Peyer's patch (tissue), 4 donors: ENCODE measurements at regions not wholly inside any gene's neighbourhood (a gene's known extent, or its start where the extent isn't known, plus 50 kb on each side); places are given as distances from the start of the nearest gene placed in this dataset.

Source experiments
- DNase-seq, 3 donors: peaks; one replicate each; pipeline ENCODE4 v3.0.0-alpha.2; 2017 to 2019
- H3K27ac ChIP-seq, 4 donors: fragments of 200-600 bp; sonication (generic); one replicate each; pipeline ENCODE4 v1.5.1; 2016 to 2019
- H3K27me3 ChIP-seq, 2 donors: fragments of 200-600 bp; sonication (generic); one replicate each; pipeline ENCODE4 v1.5.1; 2019
- H3K36me3 ChIP-seq, 3 donors: fragments of 200-600 bp; sonication (generic); one replicate each; pipeline ENCODE4 v1.5.1; 2016 to 2019
- H3K4me1 ChIP-seq, 4 donors: fragments of 200-600 bp; sonication (generic); one replicate each; pipeline ENCODE4 v1.5.1; 2016 to 2019
- H3K4me3 ChIP-seq, 4 donors: fragments of 200-600 bp; sonication (generic); 1 replicate in 3 of 4; 2 replicates in 1 of 4; pipeline ENCODE4 v1.5.1; 2016 to 2019; ENCODE audit warnings: mild to moderate bottlenecking in 1 of 4
- H3K9me3 ChIP-seq, 4 donors: fragments of 200-600 bp; sonication (generic); one replicate each; pipeline ENCODE4 v1.5.1; 2016 to 2019; ENCODE audit warnings: mild to moderate bottlenecking in 1 of 4
- CTCF ChIP-seq, 6 experiments: fragments of 450-650 bp in 4 of 6; fragments of 200-600 bp in 2 of 6; sonication (generic) in 1 of 6; IDR thresholded peaks; one replicate each; pipeline ENCODE4 v1.5.1; 2017 to 2019; ENCODE audit warnings: antibody characterized with exemption in 6 of 6, mild to moderate bottlenecking in 3 of 6, moderate library complexity in 1 of 6
- POLR2A ChIP-seq, 2 donors: fragments of 450-650 bp; IDR thresholded peaks; one replicate each; pipeline ENCODE4 v1.5.1; 2017; ENCODE audit warnings: antibody characterized with exemption in 2 of 2, mild to moderate bottlenecking in 2 of 2, moderate library complexity in 2 of 2

GRCh38 chrX:107508925-107509324 lies 59.5 kb downstream of the FRMPD3 start:
- Histone ChIP-seq H3K27me3 (no peaks in the 10 kb centered on the region), H3K4me1 (no peaks in the 10 kb centered on the region), H3K27ac (no peak overlapping the region), H3K9me3 (no peaks in the 10 kb centered on the region), H3K4me3 (no peak overlapping the region), H3K36me3 (no peaks in the 10 kb centered on the region)
- DNase-seq = no peak
- TF ChIP-seq CTCF (IDR thresholded peaks at IDR 0.05) (no peak), POLR2A (IDR thresholded peaks at IDR 0.05) (no peak)

- H3K9me3 ChIP-seq = no peaks in the 10 kb centered on the region
- no peak overlapping the region for H3K27ac ChIP-seq
- no peaks in the 10 kb centered on the region for H3K36me3 ChIP-seq
- DNase-seq = no peak
- H3K4me1 ChIP-seq = no peaks in the 10 kb centered on the region
- H3K27me3 ChIP-seq = no peaks in the 10 kb centered on the region
- TF ChIP-seq CTCF (IDR thresholded peaks at IDR 0.05) (no peak), POLR2A (IDR thresholded peaks at IDR 0.05) (no peak)
- H3K4me3 ChIP-seq = no peak overlapping the region
These were observed 65.5 kb downstream of the FRMPD3 start for GRCh38 chrX:107514944-107515343.

GRCh38 chrX:107521877-107522586 lies 72.6 kb downstream of the FRMPD3 start:
- no peak for DNase-seq
- H3K27ac ChIP-seq = no peak overlapping the region
- TF ChIP-seq POLR2A (IDR thresholded peaks at IDR 0.05) (no peak), CTCF (IDR thresholded peaks at IDR 0.05) (no peak)
- no peaks in the 10 kb centered on the region for H3K9me3 ChIP-seq
- H3K4me3 ChIP-seq = no peak overlapping the region
- H3K27me3 ChIP-seq = no peaks in the 10 kb centered on the region
- H3K36me3 ChIP-seq = no peaks in the 10 kb centered on the region
- H3K4me1 ChIP-seq = no peaks in the 10 kb centered on the region

- Histone ChIP-seq H3K9me3 (no peaks in the 10 kb centered on the region), H3K27ac (no peak overlapping the region), H3K27me3 (no peaks in the 10 kb centered on the region), H3K36me3 (no peaks in the 10 kb centered on the region), H3K4me3 (no peak overlapping the region), H3K4me1 (no peaks in the 10 kb centered on the region)
- no peak for DNase-seq
- TF ChIP-seq CTCF (IDR thresholded peaks at IDR 0.05) (no peak), POLR2A (IDR thresholded peaks at IDR 0.05) (no peak)
These were observed 73.4 kb downstream of the FRMPD3 start for GRCh38 chrX:107522901-107523300.

- TF ChIP-seq CTCF (IDR thresholded peaks at IDR 0.05) (no peak), POLR2A (IDR thresholded peaks at IDR 0.05) (no peak)
- no peaks in the 10 kb centered on the region for H3K36me3 ChIP-seq
- H3K4me3 ChIP-seq = no peak overlapping the region
- H3K27ac ChIP-seq = no peak overlapping the region
- H3K9me3 ChIP-seq = no peaks in the 10 kb centered on the region
- no peak for DNase-seq
- no peaks in the 10 kb centered on the region for H3K4me1 ChIP-seq
- H3K27me3 ChIP-seq = no peaks in the 10 kb centered on the region
These were observed 76.7 kb downstream of the FRMPD3 start for GRCh38 chrX:107526141-107526540.

GRCh38 chrX:107530141-107530540 lies 80.7 kb downstream of the FRMPD3 start:
- TF ChIP-seq POLR2A (IDR thresholded peaks at IDR 0.05) (no peak), CTCF (IDR thresholded peaks at IDR 0.05) (no peak)

More at GRCh38 chrX:107530141-107530540, 80.7 kb downstream of the FRMPD3 start:
- no peaks in the 10 kb centered on the region for H3K9me3 ChIP-seq
- H3K4me3 ChIP-seq = no peak overlapping the region
- DNase-seq = no peak
- no peak overlapping the region for H3K27ac ChIP-seq
- H3K27me3 ChIP-seq = no peaks in the 10 kb centered on the region
- no peaks in the 10 kb centered on the region for H3K36me3 ChIP-seq
- H3K4me1 ChIP-seq = no peaks in the 10 kb centered on the region
